HuH-7 (cell line): ENCODE measurements at regions not wholly inside any gene's neighbourhood (a gene's known extent, or its start where the extent isn't known, plus 50 kb on each side); places are given as distances from the start of the nearest gene placed in this dataset.

ENCODE experiments used
- DNase-seq: peaks from one replicate; pipeline ENCODE4 v3.0.0; 2011; ENCODE audit warnings: low spot score

- no peak for DNase-seq
Observed at GRCh38 chr4:20643631-20644030, 56.6 kb upstream of the PACRGL start.

- DNase-seq: no peak
Observed at GRCh38 chr4:20645236-20645635, 55.0 kb upstream of the PACRGL start.

- DNase-seq: no peak
Observed at GRCh38 chr4:20646287-20646686, 54.0 kb upstream of the PACRGL start.
